Loucy (cell line): ENCODE measurements at regions not wholly inside any gene's neighbourhood (a gene's known extent, or its start where the extent isn't known, plus 50 kb on each side); places are given as distances from the start of the nearest gene placed in this dataset.

Experiments used
- H2AFZ ChIP-seq: fragments of 200-600 bp; sonication (generic); 2 replicates; pipeline ENCODE4 v1.6.0; 2016; ENCODE audit warnings: antibody characterized with exemption, mild to moderate bottlenecking, low read length, moderate library complexity
- H3F3A ChIP-seq: fragments of 200-600 bp; 2 replicates; pipeline ENCODE4 v1.6.0; 2016; ENCODE audit warnings: antibody characterized with exemption, low read depth, mild to moderate bottlenecking
- H3K27me3 ChIP-seq: fragments of 200-600 bp; sonication (generic); 2 replicates; pipeline ENCODE4 v1.6.1; 2014; ENCODE audit warnings: low read length, mild to moderate bottlenecking; ENCODE audit not compliant: insufficient read depth, poor library complexity, severe bottlenecking
- H3K36me3 ChIP-seq: fragments of 200-600 bp; sonication (generic); 2 replicates; pipeline ENCODE4 v1.6.1; 2016; ENCODE audit warnings: low read length; ENCODE audit not compliant: insufficient read depth
- H3K4me1 ChIP-seq: fragments of 200-600 bp; sonication (generic); 2 replicates; pipeline ENCODE4 v1.5.1; 2014; ENCODE audit warnings: low read length, mild to moderate bottlenecking; ENCODE audit not compliant: insufficient read depth, poor library complexity, severe bottlenecking
- H3K4me2 ChIP-seq: fragments of 200-600 bp; sonication (generic); 2 replicates; pipeline ENCODE4 v1.6.0; 2014; ENCODE audit warnings: antibody characterized with exemption, low read length, low read depth, mild to moderate bottlenecking; ENCODE audit not compliant: poor library complexity, severe bottlenecking
- H3K4me3 ChIP-seq: fragments of 200-600 bp; sonication (generic); 2 replicates; pipeline ENCODE4 v1.5.1; 2014; ENCODE audit warnings: low read length, mild to moderate bottlenecking, mixed read lengths; ENCODE audit not compliant: poor library complexity, severe bottlenecking
- H3K79me2 ChIP-seq: fragments of 200-600 bp; sonication (generic); 2 replicates; pipeline ENCODE4 v1.6.1; 2014; ENCODE audit warnings: low read length; ENCODE audit not compliant: insufficient read depth
- H3K9ac ChIP-seq: fragments of 200-600 bp; sonication (generic); 2 replicates; pipeline ENCODE4 v1.6.0; 2014; ENCODE audit warnings: mild to moderate bottlenecking, low read depth, low read length, moderate library complexity; ENCODE audit not compliant: poor library complexity, severe bottlenecking
- H3K9me2 ChIP-seq: fragments of 200-600 bp; sonication (generic); replicated peaks from 2 replicates; pipeline ENCODE4 v1.6.1; 2016; ENCODE audit warnings: low read depth, low read length, mixed read lengths
- H3K9me3 ChIP-seq: fragments of 200-600 bp; sonication (generic); 2 replicates; pipeline ENCODE4 v1.6.1; 2014; ENCODE audit warnings: mild to moderate bottlenecking, antibody characterized with exemption, low read length, low read depth; ENCODE audit not compliant: insufficient read depth
- H4K20me1 ChIP-seq: fragments of 200-600 bp; sonication (generic); 2 replicates; pipeline ENCODE4 v1.6.0; 2014; ENCODE audit warnings: antibody characterized with exemption, low read length, mild to moderate bottlenecking; ENCODE audit not compliant: insufficient read depth, poor library complexity, severe bottlenecking
- CTCF ChIP-seq: fragments of 200-600 bp; sonication (generic); conservative IDR thresholded peaks from 2 replicates; pipeline ENCODE4 v1.5.1; 2014; ENCODE audit warnings: mild to moderate bottlenecking, antibody characterized with exemption, low read length
- EZH2phosphoT487 ChIP-seq: fragments of 200-600 bp; IDR thresholded peaks from 2 replicates; pipeline ENCODE4 v1.6.1; 2018; ENCODE audit warnings: antibody characterized with exemption, mild to moderate bottlenecking, moderate library complexity, borderline replicate concordance

- TF ChIP-seq CTCF (no peak), EZH2phosphoT487 (no peak)
- Histone ChIP-seq H3K36me3 (no peaks in the 10 kb centered on the region), H3K9ac (peak overlapping the region; percentile 41), H4K20me1 (no peaks in the 10 kb centered on the region), H3K27me3 (no peaks in the 10 kb centered on the region), H3K9me3 (no peaks in the 10 kb centered on the region), H3K4me3 (peak overlapping the region; percentile 57), H2AFZ (peak overlapping the region; percentile 67), H3K4me1 (peaks cover 22% of the 10 kb centered on the region), H3K79me2 (no peaks in the 10 kb centered on the region), H3K9me2 (no peaks in the 10 kb centered on the region), H3K4me2 (peak overlapping the region; percentile 65), H3F3A (no peaks in the 10 kb centered on the region)
These were observed 75.8 kb upstream of the ZEB2 start for GRCh38 chr2:144595686-144596072.

GRCh38 chr2:144595279-144595678 lies 75.4 kb upstream of the ZEB2 start:
- H3K9ac ChIP-seq, result no peak overlapping the region
- no peaks in the 10 kb centered on the region for H3K9me3 ChIP-seq
- H3K4me3 ChIP-seq, result no peak overlapping the region
- TF ChIP-seq EZH2phosphoT487 (no peak), CTCF (no peak)
- no peaks in the 10 kb centered on the region for H3K27me3 ChIP-seq
- H3F3A ChIP-seq, result no peaks in the 10 kb centered on the region
- peaks cover 22% of the 10 kb centered on the region for H3K4me1 ChIP-seq
- no peaks in the 10 kb centered on the region for H3K36me3 ChIP-seq
- H3K9me2 ChIP-seq, result no peaks in the 10 kb centered on the region
- H3K79me2 ChIP-seq, result no peaks in the 10 kb centered on the region
- no peak overlapping the region; the same call in 1 of the 2 replicates for H2AFZ ChIP-seq
- peak overlapping the region; percentile 65 for H3K4me2 ChIP-seq
- H4K20me1 ChIP-seq, result no peaks in the 10 kb centered on the region

- Histone ChIP-seq H4K20me1 (no peaks in the 10 kb centered on the region), H2AFZ (no peak overlapping the region), H3K4me3 (no peak overlapping the region), H3K36me3 (no peaks in the 10 kb centered on the region), H3K4me2 (no peak overlapping the region), H3F3A (no peaks in the 10 kb centered on the region), H3K79me2 (no peaks in the 10 kb centered on the region), H3K9me2 (no peaks in the 10 kb centered on the region), H3K27me3 (no peaks in the 10 kb centered on the region), H3K9ac (no peak overlapping the region), H3K4me1 (peaks cover 22% of the 10 kb centered on the region), H3K9me3 (no peaks in the 10 kb centered on the region)
- no peak for TF ChIP-seq EZH2phosphoT487
- no peak for TF ChIP-seq CTCF
These were observed 73.9 kb upstream of the ZEB2 start for GRCh38 chr2:144593803-144594202.
